HG03108 (cell line): ENCODE measurements at regions not wholly inside any gene's neighbourhood (a gene's known extent, or its start where the extent isn't known, plus 50 kb on each side); places are given as distances from the start of the nearest gene placed in this dataset.

ENCODE experiments used
- ATAC-seq: cut with Tn5 transposase; IDR thresholded peaks from one replicate; pipeline ENCODE4 v1.9.1; 2021; ENCODE audit warnings: moderate library complexity; ENCODE audit not compliant: unreplicated experiment

- no peak for ATAC-seq
Observed at GRCh38 chr1:37309574-37309973, 164.8 kb upstream of the ZC3H12A start.

- no peak for ATAC-seq
Observed at GRCh38 chr1:37310064-37310463, 164.3 kb upstream of the ZC3H12A start.

GRCh38 chr1:37315371-37315846, 159.0 kb upstream of the ZC3H12A start:
- no peak for ATAC-seq

GRCh38 chr1:37317870-37318467, 156.4 kb upstream of the ZC3H12A start:
- no peak for ATAC-seq

GRCh38 chr1:37318490-37318889, 155.9 kb upstream of the ZC3H12A start:
- no peak for ATAC-seq

GRCh38 chr1:37319284-37319683, 155.1 kb upstream of the ZC3H12A start:
- ATAC-seq = no peak

- no peak for ATAC-seq
Observed at GRCh38 chr1:37323486-37324377, 150.6 kb upstream of the ZC3H12A start.

GRCh38 chr1:37325010-37325409, 149.4 kb upstream of the ZC3H12A start:
- no peak for ATAC-seq

- no peak for ATAC-seq
Observed at GRCh38 chr1:37325509-37326437, 148.6 kb upstream of the ZC3H12A start.

- ATAC-seq = no peak
Observed at GRCh38 chr1:37332126-37332525, 142.3 kb upstream of the ZC3H12A start.

GRCh38 chr1:37338658-37339057, 135.7 kb upstream of the ZC3H12A start:
- ATAC-seq = no peak

GRCh38 chr1:37342736-37343135, 131.6 kb upstream of the ZC3H12A start:
- ATAC-seq = no peak

- no peak for ATAC-seq
Observed at GRCh38 chr1:37347104-37347649, 127.2 kb upstream of the ZC3H12A start.

- ATAC-seq = no peak
Observed at GRCh38 chr1:37353871-37354270, 120.5 kb upstream of the ZC3H12A start.

GRCh38 chr1:37354876-37355650, 119.3 kb upstream of the ZC3H12A start:
- ATAC-seq = no peak

- ATAC-seq = no peak
Observed at GRCh38 chr1:37358992-37359391, 115.4 kb upstream of the ZC3H12A start.

- ATAC-seq = no peak
Observed at GRCh38 chr1:37360011-37360410, 114.4 kb upstream of the ZC3H12A start.

- no peak for ATAC-seq
Observed at GRCh38 chr1:37362594-37363385, 111.6 kb upstream of the ZC3H12A start.

- no peak for ATAC-seq
Observed at GRCh38 chr1:37363535-37363934, 110.8 kb upstream of the ZC3H12A start.
